Cardiac fibroblast (primary cell): ENCODE measurements at regions not wholly inside any gene's neighbourhood (a gene's known extent, or its start where the extent isn't known, plus 50 kb on each side); places are given as distances from the start of the nearest gene placed in this dataset.

Source experiments
- DNase-seq, 2 donors: peaks; one replicate each; pipeline versions ENCODE4 v3.0.0 to v3.0.0-alpha.2; 2010; ENCODE audit warnings: low read depth in 2 of 2
- H3K4me3 ChIP-seq, 2 donors: replicated peaks in 1 of 2; 1 replicate in 1 of 2; 2 replicates in 1 of 2; pipeline ENCODE4 v1.5.1; 2011; ENCODE audit warnings: low read depth in 2 of 2, low read length in 2 of 2, mild to moderate bottlenecking in 2 of 2, moderate library complexity in 1 of 2
- TF ChIP-seq, protein P1 (sequence below): IDR thresholded peaks from one replicate; pipeline ENCODE4 v1.5.1; 2011; ENCODE audit warnings: low read depth, mild to moderate bottlenecking, low read length, inconsistent platforms

GRCh38 chr14:101076451-101077198 is 173.1 kb upstream of the RTL1 start:
- no peak overlapping the region for H3K4me3 ChIP-seq
- TF ChIP-seq, protein P1, sequence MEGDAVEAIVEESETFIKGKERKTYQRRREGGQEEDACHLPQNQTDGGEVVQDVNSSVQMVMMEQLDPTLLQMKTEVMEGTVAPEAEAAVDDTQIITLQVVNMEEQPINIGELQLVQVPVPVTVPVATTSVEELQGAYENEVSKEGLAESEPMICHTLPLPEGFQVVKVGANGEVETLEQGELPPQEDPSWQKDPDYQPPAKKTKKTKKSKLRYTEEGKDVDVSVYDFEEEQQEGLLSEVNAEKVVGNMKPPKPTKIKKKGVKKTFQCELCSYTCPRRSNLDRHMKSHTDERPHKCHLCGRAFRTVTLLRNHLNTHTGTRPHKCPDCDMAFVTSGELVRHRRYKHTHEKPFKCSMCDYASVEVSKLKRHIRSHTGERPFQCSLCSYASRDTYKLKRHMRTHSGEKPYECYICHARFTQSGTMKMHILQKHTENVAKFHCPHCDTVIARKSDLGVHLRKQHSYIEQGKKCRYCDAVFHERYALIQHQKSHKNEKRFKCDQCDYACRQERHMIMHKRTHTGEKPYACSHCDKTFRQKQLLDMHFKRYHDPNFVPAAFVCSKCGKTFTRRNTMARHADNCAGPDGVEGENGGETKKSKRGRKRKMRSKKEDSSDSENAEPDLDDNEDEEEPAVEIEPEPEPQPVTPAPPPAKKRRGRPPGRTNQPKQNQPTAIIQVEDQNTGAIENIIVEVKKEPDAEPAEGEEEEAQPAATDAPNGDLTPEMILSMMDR: no peak
- DNase-seq: no peak

GRCh38 chr14:101077481-101078074 is 174.1 kb upstream of the RTL1 start:
- TF ChIP-seq, protein P1: no peak
- DNase-seq: peak in 1 of 2 donors; percentile 29
- peak overlapping the region in 1 of 2 donors; percentile 19 for H3K4me3 ChIP-seq

GRCh38 chr14:101078170-101078891 is 174.8 kb upstream of the RTL1 start:
- TF ChIP-seq, protein P1: no peak
- no peak overlapping the region for H3K4me3 ChIP-seq
- no peak for DNase-seq

- TF ChIP-seq, protein P1: no peak
- DNase-seq: no peak
- H3K4me3 ChIP-seq: no peak overlapping the region
Observed at GRCh38 chr14:101078892-101079221, 175.3 kb upstream of the RTL1 start.

- no peak for DNase-seq
- TF ChIP-seq, protein P1: no peak
- no peak overlapping the region for H3K4me3 ChIP-seq
Observed at GRCh38 chr14:101080922-101081593, 177.5 kb upstream of the RTL1 start.

- H3K4me3 ChIP-seq: no peak overlapping the region
- TF ChIP-seq, protein P1: no peak
- DNase-seq: no peak
Observed at GRCh38 chr14:101082036-101082435, 178.5 kb upstream of the RTL1 start.
